Umbilical cord (tissue), 1 donor: ENCODE measurements at regions not wholly inside any gene's neighbourhood (a gene's known extent, or its start where the extent isn't known, plus 50 kb on each side); places are given as distances from the start of the nearest gene placed in this dataset.
A peak's percentile ranks its signal among the peaks of the same experiment; 100 is the strongest.

Experiments
- DNase-seq: peaks from one replicate; pipeline ENCODE4 v3.0.0-alpha.2; 2015; ENCODE audit warnings: low spot score

DNA sequence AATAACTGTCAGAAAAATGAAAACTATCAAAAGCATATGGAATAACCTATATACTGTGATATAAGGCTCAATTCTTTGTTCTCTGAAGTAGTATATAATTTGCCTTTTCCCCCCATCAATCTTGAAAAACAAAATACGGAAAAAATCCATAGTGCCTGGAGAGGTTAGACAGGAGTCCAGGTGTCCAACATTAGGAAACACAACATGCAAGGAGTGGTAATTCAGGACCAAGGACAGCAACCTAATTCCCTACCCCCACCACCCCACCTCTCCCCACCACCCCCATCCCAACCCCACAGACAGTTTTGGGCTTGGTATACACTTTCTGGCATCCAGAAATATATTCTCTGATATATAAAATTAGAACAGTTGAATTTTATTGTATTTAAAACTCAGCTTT, 55.1 kb upstream of the SLC25A26 start:
- no peak for DNase-seq

DNA sequence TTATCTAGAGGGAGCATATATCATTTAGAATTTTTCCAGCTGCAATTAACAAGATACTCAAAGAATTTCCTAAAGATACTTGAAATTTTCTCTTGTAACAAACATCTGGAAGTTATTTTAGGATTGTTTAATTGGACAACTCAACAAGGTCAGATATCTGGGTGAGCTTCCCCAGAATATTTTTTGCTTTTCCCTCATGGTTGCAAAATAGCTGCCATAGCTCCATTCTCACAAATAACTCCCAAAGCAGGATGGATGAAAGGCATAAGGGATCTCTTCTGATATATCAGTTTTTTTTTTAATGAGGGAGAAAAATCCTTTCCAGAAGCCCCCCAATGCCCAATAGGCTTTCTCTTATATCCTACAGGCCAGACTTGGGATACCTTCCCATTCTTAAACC, 56.6 kb upstream of the SLC25A26 start:
- DNase-seq = no peak

DNA sequence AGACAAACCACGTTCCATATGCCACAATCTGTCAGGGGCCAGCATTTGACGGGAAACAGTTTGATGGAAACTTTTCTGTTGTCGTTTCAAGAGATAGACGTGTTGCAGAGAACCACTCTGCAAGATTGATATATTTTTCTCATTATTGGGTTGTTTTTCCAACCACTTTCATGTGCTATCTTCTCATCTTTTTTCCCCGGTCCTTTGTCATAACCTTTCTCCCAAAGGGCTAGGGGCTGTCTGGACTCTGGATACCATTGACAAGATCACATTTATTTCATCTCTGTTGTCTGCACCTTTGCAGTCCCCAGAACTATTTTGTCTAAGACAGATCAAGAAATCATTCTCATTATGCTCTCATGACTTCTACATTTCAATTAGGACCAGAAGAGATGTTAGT, 57.6 kb upstream of the SLC25A26 start:
- DNase-seq = no peak

DNA sequence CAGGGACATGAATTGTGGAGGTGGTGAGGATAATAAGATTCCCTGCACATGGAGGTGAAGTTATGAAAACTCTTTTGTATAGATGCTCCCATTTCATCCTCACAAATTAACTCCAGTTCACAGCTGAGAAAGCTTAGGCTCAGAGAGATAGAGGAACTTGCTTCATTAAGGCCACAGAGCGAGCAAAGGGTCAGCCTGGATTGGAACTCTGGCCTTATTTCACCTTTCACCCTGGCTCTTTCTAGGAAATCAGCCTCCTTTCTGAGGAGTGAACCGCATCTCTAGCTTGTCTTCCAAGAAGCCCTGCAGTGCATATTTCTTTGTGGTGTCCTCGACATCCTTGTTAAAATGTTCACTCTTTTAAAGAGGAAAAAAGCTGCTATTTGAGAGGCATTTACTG, 58.0 kb upstream of the SLC25A26 start:
- no peak for DNase-seq

DNA sequence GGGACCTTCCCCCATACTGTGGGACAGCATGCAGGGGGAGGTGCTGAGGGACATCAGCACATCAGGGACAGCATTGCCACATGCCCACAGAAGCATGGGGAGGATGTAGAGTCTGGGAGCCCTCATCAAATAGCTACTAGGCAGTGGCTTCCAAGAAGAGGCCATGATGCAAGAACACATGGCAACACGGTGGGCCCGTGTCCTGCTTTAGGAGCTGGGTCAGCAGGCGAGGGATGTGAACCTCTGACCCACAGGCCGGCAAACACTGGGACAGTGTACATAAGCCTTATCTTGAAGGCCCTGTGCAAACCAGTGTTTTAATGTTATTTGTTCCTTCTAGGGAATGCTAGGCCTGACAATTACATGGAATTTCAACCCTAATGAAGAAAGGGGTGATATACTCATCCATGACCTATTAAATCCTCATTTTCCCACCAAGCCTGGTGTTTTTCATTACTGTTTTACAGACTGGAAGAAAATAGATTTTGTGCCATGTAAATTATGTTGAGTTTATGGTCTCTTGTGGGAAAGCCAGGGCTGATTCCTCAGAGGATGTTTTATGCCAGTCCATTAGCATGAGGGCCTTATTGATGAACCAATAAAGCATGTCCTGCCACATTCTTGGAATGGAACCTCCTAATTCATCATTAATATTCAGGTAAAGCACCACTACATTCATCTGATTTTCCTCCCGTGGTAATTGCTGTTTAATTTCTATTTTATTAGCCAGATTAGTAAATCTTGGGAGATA, 61.7 kb upstream of the SLC25A26 start:
- DNase-seq = no peak

DNA sequence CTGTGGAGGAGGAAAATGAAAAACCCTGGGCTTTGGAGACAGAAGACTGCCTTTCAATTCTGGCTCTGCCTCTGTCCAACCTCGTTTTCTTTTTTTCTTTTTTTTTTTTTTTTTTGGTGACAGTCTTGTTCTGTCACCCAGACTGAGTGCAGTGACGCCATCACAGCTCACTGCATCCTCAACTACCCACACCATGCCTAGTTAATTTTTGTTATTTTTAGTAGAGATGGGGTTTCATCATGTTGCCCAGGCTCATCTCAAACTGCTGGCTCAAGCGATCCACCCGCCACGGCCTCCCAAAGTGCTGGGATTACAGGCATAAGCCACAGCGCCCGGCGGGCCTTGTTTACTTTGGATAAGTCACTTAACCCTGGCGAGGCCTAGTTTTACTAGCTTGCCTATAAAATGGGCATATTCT, 66.3 kb upstream of the SLC25A26 start:
- peak; percentile 29 for DNase-seq

DNA sequence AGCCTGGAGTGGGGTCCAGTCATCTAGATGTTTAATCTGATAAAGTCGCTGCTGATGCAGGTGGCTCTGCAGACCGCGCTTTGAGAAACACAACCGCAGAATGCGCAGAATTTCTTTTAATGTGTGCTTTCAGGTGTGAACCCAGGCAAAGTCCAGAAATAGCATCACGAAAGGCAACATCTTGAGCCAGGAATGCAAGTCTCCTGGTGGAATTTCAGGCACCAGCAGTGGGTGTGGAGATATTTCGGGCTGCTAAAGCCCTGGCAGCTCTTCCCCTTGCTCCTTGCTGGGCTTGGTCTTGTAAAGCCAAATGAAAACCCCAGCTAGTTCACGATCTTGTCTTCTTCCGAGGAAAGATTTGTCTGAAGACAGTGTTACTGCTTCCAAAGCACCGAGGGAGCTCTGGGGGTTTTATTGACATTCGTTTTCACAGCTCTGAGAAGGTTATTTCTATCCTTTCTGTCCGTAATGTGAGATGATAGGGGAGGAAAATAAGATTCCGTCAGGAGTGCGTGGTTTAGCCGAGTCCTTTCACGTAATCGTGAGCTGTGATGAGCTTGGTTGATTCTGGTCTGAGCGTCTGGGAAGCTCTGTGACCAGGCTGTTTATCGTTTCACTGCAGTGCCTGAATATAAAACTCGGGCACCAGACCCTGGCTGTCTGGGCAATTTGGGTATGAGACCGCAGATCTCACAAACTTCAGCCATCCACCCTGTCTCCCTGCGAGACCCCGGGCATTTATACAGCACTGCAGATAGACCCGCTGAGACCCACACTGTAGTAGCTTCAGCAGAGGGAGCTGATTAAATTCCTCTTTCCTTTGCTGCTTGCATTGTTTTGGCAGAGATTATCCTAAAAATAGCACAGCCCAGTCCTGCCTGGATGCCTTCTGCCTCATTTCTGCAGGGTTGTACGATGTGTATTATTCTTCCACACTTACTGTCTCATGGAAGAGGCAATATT, 67.0 kb upstream of the SLC25A26 start:
- DNase-seq = peak; percentile 71

DNA sequence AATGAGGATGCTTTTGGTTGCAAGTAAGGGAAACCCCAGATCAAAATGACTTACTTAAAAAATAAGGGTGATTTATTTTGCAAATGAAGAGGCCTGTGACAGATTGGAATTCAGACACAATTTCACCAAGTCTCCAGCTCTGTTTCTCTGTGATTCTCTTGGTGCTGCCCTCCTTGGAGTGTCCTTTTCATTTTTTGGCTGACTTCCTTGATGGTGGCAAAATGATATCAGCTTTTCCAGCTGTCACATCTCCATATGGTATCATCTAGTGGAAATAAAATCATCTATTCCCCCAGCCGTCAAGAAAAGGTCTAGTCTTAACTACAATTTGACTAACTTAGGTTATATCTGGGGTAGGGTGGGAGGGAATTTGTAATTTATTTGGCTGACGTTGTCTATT, 68.5 kb upstream of the SLC25A26 start:
- no peak for DNase-seq

DNA sequence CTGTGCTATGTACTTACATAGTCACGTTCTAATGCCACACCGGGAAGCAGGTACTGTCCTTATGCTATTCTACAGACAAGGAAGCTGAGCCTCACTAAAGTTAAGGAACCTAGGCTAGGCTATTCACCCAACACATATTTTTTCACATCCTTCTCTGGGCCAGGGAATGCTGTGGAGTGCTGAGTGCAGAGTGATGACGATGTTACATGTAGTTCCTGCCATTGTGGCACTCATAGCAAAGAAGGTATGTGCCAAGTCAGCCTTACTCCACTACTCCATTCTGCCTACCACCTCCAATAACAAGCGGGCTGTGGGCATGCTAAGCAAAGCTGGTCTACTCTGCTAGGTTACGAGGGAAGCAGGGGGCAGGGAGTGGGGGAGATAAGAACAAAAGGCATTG, 69.8 kb upstream of the SLC25A26 start:
- DNase-seq = no peak

DNA sequence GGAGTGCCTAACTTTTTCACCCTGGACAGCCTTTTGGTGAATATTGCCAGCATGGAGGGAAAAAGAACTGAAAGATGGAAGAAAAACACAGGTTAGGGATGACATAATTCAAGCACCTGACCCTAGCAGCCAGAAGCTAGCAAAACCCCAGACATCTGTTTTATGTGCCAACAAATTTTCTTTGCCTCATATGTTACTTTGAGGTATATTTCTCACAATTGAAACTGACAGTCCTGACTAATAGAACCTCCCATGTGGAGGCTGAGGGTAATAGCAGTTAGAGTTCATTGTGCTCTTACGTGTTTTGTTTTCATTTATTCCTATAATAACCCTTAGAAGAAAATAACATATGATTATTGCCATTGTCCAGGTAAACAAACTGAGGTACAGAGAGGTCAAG, 71.5 kb upstream of the SLC25A26 start:
- no peak for DNase-seq

DNA sequence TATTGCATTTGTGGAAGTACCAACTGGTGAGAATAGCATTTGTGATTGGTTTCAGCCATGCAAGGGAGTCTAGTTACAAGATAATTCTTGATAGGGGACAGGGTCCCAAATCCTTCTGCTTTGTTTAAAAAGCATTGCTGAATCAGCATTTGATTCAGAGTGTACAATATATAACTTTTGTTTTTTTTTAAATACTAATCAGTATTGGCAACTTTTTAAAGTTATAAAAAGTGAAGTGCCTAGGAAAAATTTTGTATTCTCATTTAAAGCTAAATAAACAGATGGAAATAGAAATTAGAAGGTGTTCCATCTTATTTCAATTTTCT, 75.4 kb upstream of the SLC25A26 start:
- no peak for DNase-seq

DNA sequence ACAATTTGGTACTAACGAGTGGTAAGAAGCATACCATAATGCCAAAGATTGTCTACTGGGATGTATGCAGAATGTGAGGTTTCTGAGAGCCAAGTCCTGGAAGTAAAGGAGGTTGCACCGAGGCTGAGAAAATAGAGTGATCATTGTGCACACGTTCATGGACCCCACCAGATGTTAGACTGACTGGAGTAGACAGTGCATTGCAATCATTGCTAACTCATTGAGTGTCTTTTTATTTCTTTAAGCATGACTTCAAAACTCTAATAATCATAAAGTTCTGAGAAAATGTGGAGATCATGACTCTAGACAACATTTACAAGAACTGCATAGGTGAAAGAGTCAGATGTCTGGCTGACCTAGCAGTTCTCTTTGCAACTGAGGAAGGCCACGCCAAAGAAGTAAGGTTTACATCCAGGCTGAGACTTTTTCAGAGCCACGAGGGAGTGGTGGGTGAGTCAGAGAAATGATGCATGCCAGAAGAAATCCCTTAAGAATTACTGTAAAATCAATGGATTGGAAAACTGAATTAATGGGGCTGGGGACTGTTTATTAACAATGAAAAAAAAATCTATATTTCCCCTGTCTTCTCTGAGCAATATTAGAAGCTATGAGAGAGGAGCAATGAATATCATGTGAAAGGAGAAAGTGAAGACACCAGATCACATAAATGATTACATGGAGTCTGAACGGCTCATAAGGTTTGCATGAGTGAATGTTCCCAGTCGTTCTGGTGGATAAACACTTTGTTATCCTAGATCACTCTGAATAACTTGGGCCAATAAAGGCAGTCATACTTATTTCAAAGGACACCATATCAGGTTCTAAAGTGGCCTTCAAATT, 76.0 kb upstream of the SLC25A26 start:
- peak; percentile 23 for DNase-seq

DNA sequence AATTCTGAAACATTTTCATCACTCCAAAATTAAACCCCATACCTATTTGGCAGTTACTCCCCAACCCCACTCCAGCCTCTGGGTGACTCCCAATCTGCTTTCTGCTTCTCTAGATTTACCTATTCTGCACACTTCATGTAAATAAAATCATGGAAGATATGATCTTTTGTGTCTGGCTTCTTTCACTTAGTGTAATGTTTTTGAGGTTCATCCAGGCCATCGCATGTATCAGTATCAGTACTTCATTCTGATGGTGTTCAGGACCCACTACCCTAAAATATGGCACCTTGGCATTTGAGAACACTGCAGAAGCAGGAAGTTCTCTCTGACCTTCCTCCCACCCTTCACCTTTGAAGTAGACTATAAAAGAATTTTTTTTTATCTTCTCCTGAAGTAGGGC, 78.7 kb upstream of the SLC25A26 start:
- no peak for DNase-seq

DNA sequence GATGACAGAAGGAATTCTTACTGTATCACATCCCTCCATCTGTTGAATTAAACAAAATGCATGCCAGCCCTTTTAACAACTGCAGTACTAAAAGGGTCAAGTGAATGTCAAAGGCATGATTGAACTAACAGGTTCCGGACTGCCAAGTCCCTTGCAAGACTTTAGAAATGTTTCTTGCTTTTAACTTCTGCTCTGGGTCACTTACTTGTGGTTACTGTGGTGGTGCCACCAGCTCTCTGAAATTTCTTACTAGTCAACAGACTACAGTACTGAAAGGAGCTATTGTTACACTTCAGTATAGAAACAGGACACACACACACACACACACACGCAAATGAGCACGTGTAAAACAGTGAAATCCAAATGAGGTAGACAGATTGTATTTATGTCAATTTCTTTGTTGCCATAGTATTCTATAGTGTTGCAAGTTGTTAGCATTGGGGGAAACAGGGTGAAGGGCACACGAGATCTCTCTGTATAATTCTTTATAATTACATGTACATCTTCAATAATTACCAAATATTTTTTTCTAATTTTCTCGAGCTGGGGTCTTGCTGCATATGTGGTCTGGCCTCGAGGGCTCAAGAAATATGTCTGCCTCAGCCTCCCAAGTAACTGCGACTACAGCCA, 79.9 kb upstream of the SLC25A26 start:
- DNase-seq = no peak

DNA sequence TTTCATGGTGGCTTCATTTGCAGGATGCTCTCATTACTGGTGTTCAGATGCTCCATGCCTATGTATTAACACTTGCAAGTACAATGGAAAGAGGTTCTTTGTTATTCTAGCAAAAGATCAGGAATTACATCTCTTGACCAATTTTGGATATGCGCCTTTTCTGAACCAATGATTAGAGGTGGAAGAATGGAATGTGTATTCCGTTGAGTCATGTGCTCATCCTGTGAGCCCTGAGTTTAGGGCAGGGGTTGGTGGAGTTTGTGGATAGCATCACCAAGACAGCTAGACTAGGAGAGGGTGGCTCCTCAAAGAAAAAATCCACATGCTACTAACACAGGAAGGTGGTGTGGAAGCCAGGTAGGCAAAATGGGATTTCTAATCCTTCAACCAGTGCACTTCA, 80.7 kb upstream of the SLC25A26 start:
- no peak for DNase-seq

DNA sequence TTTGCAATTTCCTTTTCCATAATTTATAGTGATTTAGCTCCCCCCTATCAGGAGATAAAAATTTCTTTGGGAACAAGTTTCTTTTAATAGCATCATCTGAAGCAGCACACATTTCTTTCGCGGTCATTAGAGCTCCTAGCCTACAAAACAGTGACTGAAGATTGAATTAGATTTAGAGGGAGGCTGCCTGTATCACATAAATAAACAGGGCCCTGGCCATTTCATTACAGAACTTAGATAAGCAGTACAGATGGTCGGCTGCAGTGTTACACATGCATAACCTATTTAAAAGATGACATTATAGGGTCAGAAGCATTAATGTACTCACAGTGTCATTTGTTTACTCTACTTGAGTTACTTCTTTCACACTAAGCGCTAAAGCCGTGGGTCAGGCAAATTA, 81.4 kb upstream of the SLC25A26 start:
- peak; percentile 17 for DNase-seq

DNA sequence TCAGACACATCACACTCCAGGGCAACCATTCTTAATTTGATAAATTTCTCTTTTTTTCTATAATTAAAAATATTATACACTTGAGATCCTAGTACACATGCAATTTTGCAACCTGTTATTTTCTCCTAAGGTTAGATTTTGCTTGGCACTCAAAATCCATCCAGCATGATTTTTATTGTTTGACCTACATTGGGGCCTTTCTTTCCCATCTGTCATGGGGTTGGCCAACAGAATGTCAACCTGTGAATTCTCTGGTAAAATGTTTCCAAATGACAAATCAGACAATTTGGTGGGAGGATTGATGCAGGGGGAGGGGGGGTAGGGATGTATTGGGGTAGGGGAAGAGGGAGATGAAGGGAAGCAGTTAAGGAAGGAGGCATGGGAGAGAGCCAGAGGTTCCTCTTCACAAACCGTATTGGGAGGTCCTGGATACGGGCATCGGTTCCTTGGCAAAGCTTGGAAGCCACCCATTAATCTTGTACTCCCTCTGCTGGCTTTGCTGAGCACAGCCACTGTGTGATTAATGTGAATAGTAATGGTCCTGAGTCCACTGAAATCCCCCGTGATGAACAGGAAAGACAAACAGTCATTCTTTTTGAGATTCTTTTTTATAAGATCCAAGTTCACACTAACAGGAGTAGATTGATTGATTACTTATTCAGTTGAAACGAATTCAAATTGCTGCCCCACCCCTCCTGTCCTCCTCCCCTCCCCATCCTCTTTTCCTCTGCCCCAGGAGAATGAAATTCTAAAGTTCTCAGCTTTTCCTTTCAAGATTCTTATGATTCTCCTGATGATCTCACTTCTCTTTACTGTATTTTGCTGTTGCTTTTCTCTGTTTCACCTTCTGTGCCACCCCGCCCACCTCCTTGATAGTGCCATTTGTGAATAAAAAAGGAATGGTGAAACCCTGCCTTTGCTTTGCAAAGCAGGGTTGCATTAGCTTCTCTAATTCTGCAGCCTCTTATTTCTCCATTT, 82.2 kb upstream of the SLC25A26 start:
- DNase-seq = peak; percentile 50

DNA sequence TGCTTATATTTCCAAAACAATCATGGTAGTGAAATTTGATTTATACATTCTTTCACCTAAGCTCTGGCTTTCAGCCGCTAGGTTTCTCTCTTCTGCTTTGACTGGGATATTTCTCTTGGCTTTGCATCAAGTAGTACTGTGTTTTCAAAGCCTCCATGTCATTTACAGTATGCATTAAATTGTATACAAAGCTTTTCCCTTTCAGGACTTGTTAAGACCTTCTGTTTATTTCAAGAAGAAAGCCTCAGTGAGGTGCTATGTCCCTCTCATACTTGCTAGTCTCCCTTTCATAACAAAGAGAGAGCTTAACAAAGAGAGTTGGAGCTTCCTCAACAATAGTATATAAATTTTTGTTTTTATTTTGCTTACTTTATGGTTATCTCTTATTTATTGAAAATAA, 84.2 kb upstream of the SLC25A26 start:
- DNase-seq = no peak

DNA sequence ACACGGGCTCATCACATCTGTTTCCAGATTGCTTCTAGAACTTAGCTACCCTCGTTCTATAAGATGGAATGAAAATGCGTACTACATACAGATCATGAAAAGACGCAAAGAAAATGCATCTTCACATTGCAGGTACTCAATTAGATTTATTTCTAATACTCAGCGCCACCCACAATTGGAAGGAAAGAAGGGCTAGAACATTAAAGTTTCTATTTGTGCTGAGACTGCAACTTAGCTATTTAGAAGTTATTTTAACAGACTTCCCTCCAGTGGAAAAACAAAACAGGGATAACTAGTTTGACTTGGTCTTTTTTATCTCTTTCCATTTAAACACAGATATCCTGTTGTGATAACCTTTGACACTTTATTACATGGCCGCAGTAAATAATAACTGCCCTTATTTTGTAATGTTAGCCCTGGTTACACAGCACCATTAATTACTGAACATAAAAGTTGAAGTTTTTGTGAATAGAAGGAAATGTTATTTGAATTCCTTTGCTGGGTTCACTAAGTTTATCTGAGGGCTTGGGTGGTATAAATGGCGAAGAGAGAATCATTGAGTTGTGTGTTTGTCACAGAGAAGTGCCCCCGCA, 86.9 kb upstream of the SLC25A26 start:
- DNase-seq = peak; percentile 35
